A549 (cell line): ENCODE measurements at regions not wholly inside any gene's neighbourhood (a gene's known extent, or its start where the extent isn't known, plus 50 kb on each side); places are given as distances from the start of the nearest gene placed in this dataset.

Source experiments
- ATAC-seq, 2 experiments: fragments of 200-7000 bp in 1 of 2; fragments of >200 bp in 1 of 2; cut with Nextera tagmentation in 1 of 2; cut with Tn5 transposase in 1 of 2; 3 replicates each; pipeline versions ENCODE4 v1.8.0 to v1.9.1; 2018 to 2020; ENCODE audit warnings: mild to moderate bottlenecking in 1 of 2, moderate library complexity in 1 of 2
- CTCF ChIA-PET: fragments of 300-600 bp; sonication (Branson Sonifier 250); formaldehyde crosslinking; extraction: SDS; loops from one replicate; lab custom pipeline; 2021; ENCODE audit warnings: antibody characterized with exemption, inconsistent platforms; lab: Yijun Ruan, JAX
- POLR2A ChIA-PET: fragments of 350-600 bp; formaldehyde crosslinking; extraction: SDS; loops from one replicate; lab custom pipeline; 2021; ENCODE audit warnings: antibody characterized with exemption, inconsistent platforms; lab: Yijun Ruan, JAX
- DNase-seq, 2 experiments: peaks; one replicate each; pipeline versions ENCODE4 v3.0.0 to v3.0.0-alpha.2; 2011 to 2016; ENCODE audit warnings: low read depth in 1 of 2, low spot score in 1 of 2
- FAIRE-seq: peaks from 2 replicates; lab custom pipeline; 2011; peaks lifted over from hg19 to GRCh38; lab: Jason Lieb, UNC
- H3K27ac ChIP-seq, 2 experiments: fragments of >200 bp; sonication (Bioruptor Twin); formaldehyde crosslinking; 3 replicates each; pipeline ENCODE4 v1.5.1; 2016 to 2017
- H3K4me1 ChIP-seq: fragments of >200 bp; sonication (Bioruptor Twin); formaldehyde crosslinking; 3 replicates; pipeline ENCODE4 v1.6.1; 2016
- H3K4me2 ChIP-seq: fragments of >200 bp; sonication (Bioruptor Twin); formaldehyde crosslinking; 3 replicates; pipeline ENCODE4 v1.6.1; 2016
- H3K4me3 ChIP-seq: fragments of >200 bp; sonication (Bioruptor Twin); formaldehyde crosslinking; 3 replicates; pipeline ENCODE4 v1.5.1; 2016
- H3K9me3 ChIP-seq: fragments of >200 bp; sonication (Bioruptor Twin); formaldehyde crosslinking; 3 replicates; pipeline ENCODE4 v1.6.1; 2016
- CBX2 ChIP-seq: fragments of 200-600 bp; sonication (generic); IDR thresholded peaks from 2 replicates; pipeline ENCODE4 v1.6.1; 2016; ENCODE audit warnings: low read depth, mild to moderate bottlenecking, borderline replicate concordance
- CEBPB ChIP-seq, 2 experiments: fragments of >200 bp in 1 of 2; sonication (Bioruptor Twin) in 1 of 2; formaldehyde crosslinking in 1 of 2; IDR thresholded peaks; 2 replicates each; pipeline ENCODE4 v1.6.1; 2012 to 2016
- E2F6 ChIP-seq: IDR thresholded peaks from 2 replicates; pipeline ENCODE4 v1.6.1; 2012; ENCODE audit warnings: low read depth, borderline replicate concordance
- EHMT2 ChIP-seq: fragments of 200-600 bp; sonication (generic); IDR thresholded peaks from 2 replicates; pipeline ENCODE4 v1.6.1; 2016; ENCODE audit warnings: antibody characterized with exemption, low read depth, mild to moderate bottlenecking, moderate library complexity
- ESRRA ChIP-seq: fragments of 150-350 bp; IDR thresholded peaks from 2 replicates; pipeline ENCODE4 v1.6.1; 2014; ENCODE audit warnings: mild to moderate bottlenecking, low read length, borderline replicate concordance
- HDAC2 ChIP-seq: fragments of 200-600 bp; sonication (generic); IDR thresholded peaks from 2 replicates; pipeline ENCODE4 v1.6.1; 2016
- HES2 ChIP-seq: fragments of >200 bp; sonication (Bioruptor Twin); formaldehyde crosslinking; IDR thresholded peaks from 2 replicates; pipeline ENCODE4 v1.6.1; 2016
- JUN ChIP-seq, 2 experiments: fragments of >200 bp; sonication (Bioruptor Twin); formaldehyde crosslinking; IDR thresholded peaks; 2 replicates in 1 of 2; 3 replicates in 1 of 2; pipeline ENCODE4 v1.6.1; 2016 to 2017
- MAFK ChIP-seq: fragments of 450-650 bp; IDR thresholded peaks from 2 replicates; pipeline ENCODE4 v1.6.1; 2014; ENCODE audit not compliant: partially characterized antibody
- MAX ChIP-seq: IDR thresholded peaks from 2 replicates; pipeline ENCODE4 v1.6.1; 2012
- PBX3 ChIP-seq: IDR thresholded peaks from 2 replicates; pipeline ENCODE4 v1.6.1; 2012
- PHF8 ChIP-seq: fragments of 200-600 bp; sonication (generic); IDR thresholded peaks from 2 replicates; pipeline ENCODE4 v1.6.1; 2016; ENCODE audit warnings: low read depth, mild to moderate bottlenecking, antibody characterized with exemption, moderate library complexity, borderline replicate concordance
- POLR2A ChIP-seq: IDR thresholded peaks from 2 replicates; pipeline ENCODE4 v1.6.1; 2012; ENCODE audit warnings: mild to moderate bottlenecking, low read length
- POLR2AphosphoS2 ChIP-seq: conservative IDR thresholded peaks from 2 replicates; pipeline ENCODE4 v1.6.1; 2012; ENCODE audit warnings: low read length, improper control_type of control experiment, inconsistent platforms
- REST ChIP-seq: fragments of 200-600 bp; sonication (generic); IDR thresholded peaks from 2 replicates; pipeline ENCODE4 v1.6.1; 2016; ENCODE audit warnings: antibody characterized with exemption, mild to moderate bottlenecking, moderate library complexity
- TFCP2L1 ChIP-seq: fragments of 250-450 bp; sonication (Bioruptor Pico); IDR thresholded peaks from 2 replicates; pipeline ENCODE4 v1.5.0; 2021; ENCODE audit warnings: mild to moderate bottlenecking
- WGBS: methylation state at CpG from one replicate; pipeline ENCODE4 v1.1.6; 2017; ENCODE audit errors: missing lambda C conversion rate; 5-methylcytosine and 5-hydroxymethylcytosine counted together

- FAIRE-seq (no peak), DNase-seq (no peak), ATAC-seq (no peak)
- 67% methylated on average over 6 of the region's 6 CpGs for WGBS
- H3K27ac ChIP-seq, result no peak overlapping the region
- TF ChIP-seq JUN (IDR thresholded peaks at IDR 0.05) (no peak), POLR2A (no peak), MAFK (no peak), POLR2AphosphoS2 (no peak), PBX3 (no peak), PHF8 (no peak), CEBPB (IDR thresholded peaks at IDR 0.05) (no peak), TFCP2L1 (CRISPR knock-in tag) (no peak), REST (no peak), E2F6 (no peak), HES2 (no peak), HDAC2 (no peak), ESRRA (no peak)
- no peaks in the 10 kb centered on the region for H3K9me3 ChIP-seq
- no peak overlapping the region for H3K4me3 ChIP-seq
- CTCF ChIA-PET, result interaction anchor here (0.5 to 1.2 kb wide), 3 partner anchors 94 to 588 kb away, joined by 3 to 4 read pairs (median 3); no protein-coding TSS in a partner anchor
- peaks cover 7% of the 10 kb centered on the region; the same call in 1 of the 3 replicates for H3K4me1 ChIP-seq
- POLR2A ChIA-PET, result no interaction called here
- H3K4me2 ChIP-seq, result no peak overlapping the region
Measured at GRCh38 chr10:29033311-29033940, 255.4 kb upstream of the LYZL1 start.

- DNase-seq (no peak), ATAC-seq (no peak), FAIRE-seq (no peak)
- 55% methylated on average over 5 of the region's 5 CpGs for WGBS
- no peak overlapping the region for H3K4me2 ChIP-seq
- ChIA-PET POLR2A (no interaction called here), CTCF (interaction anchor here (0.9 kb wide), 2 partner anchors 25 to 87 kb away, joined by 4 to 5 read pairs; no protein-coding TSS in a partner anchor)
- H3K9me3 ChIP-seq, result no peaks in the 10 kb centered on the region
- H3K4me3 ChIP-seq, result no peak overlapping the region
- H3K4me1 ChIP-seq, result peaks cover 12% of the 10 kb centered on the region
- no peak overlapping the region for H3K27ac ChIP-seq
- TF ChIP-seq EHMT2 (no peak), MAX (no peak), CEBPB (IDR thresholded peaks at IDR 0.05) (0 out of 4 replicates have a peak, but pooled peaks of 1 of the 2 experiments have one; percentile 7), REST (no peak), ESRRA (no peak), CBX2 (no peak)
Measured at GRCh38 chr10:29034592-29034991, 254.3 kb upstream of the LYZL1 start.
